Fibroblast of lung (primary cell): ENCODE measurements at regions not wholly inside any gene's neighbourhood (a gene's known extent, or its start where the extent isn't known, plus 50 kb on each side); places are given as distances from the start of the nearest gene placed in this dataset.
"Not testable (repeated sequence)": the region's sequence is repeated elsewhere in the genome, so short reads cannot be mapped to it uniquely, and the experiment has no call there.

Experiments used
- DNase-seq, 2 donors: peaks; one replicate each; pipeline versions ENCODE4 v3.0.0 to v3.0.0-alpha.2; 2010; ENCODE audit warnings: low read depth in 2 of 2
- H2AFZ ChIP-seq: 2 replicates; pipeline ENCODE4 v1.5.1; 2012; ENCODE audit warnings: low read length, control low read depth, inconsistent platforms
- H3K27ac ChIP-seq: 2 replicates; pipeline ENCODE4 v1.5.1; 2011; ENCODE audit warnings: low read length, control low read depth; ENCODE audit not compliant: insufficient read depth
- H3K27me3 ChIP-seq: 2 replicates; pipeline ENCODE4 v1.5.1; 2011; ENCODE audit warnings: mild to moderate bottlenecking, low read length; ENCODE audit not compliant: control insufficient read depth, insufficient read depth
- H3K36me3 ChIP-seq: 2 replicates; pipeline ENCODE4 v1.5.1; 2011; ENCODE audit warnings: low read length; ENCODE audit not compliant: control insufficient read depth, insufficient read depth
- H3K4me1 ChIP-seq: 2 replicates; pipeline ENCODE4 v1.5.1; 2011; ENCODE audit warnings: low read length; ENCODE audit not compliant: control insufficient read depth, insufficient read depth; ENCODE audit errors: extremely low read depth
- H3K4me2 ChIP-seq: 2 replicates; pipeline ENCODE4 v1.5.1; 2011; ENCODE audit warnings: low read length, control low read depth; ENCODE audit not compliant: insufficient read depth; ENCODE audit errors: extremely low read depth
- H3K4me3 ChIP-seq, 4 experiments: fragments of 200-600 bp in 1 of 4; sonication (generic) in 1 of 4; replicated peaks in 1 of 4; 2 replicates each; pipeline ENCODE4 v1.5.1; 2011 to 2016; ENCODE audit warnings: low read length in 4 of 4, low read depth in 3 of 4, mild to moderate bottlenecking in 3 of 4, control low read depth in 2 of 4, inconsistent platforms in 1 of 4, mixed read lengths in 1 of 4; ENCODE audit not compliant: insufficient read depth in 1 of 4; ENCODE audit errors: control extremely low read depth in 1 of 4
- H3K79me2 ChIP-seq: 2 replicates; pipeline ENCODE4 v1.5.1; 2012; ENCODE audit warnings: mild to moderate bottlenecking, low read length, inconsistent platforms; ENCODE audit not compliant: control insufficient read depth, insufficient read depth
- H3K9ac ChIP-seq: 2 replicates; pipeline ENCODE4 v1.5.1; 2011; ENCODE audit warnings: mild to moderate bottlenecking, low read length, control low read depth; ENCODE audit not compliant: insufficient read depth
- H3K9me3 ChIP-seq: 2 replicates; pipeline ENCODE4 v1.5.1; 2012; ENCODE audit warnings: low read depth, low read length; ENCODE audit not compliant: control insufficient read depth, insufficient read depth
- H4K20me1 ChIP-seq: 2 replicates; pipeline ENCODE4 v1.5.1; 2011; ENCODE audit warnings: low read length; ENCODE audit not compliant: control insufficient read depth, insufficient read depth; ENCODE audit errors: extremely low read depth
- EZH2 ChIP-seq: IDR thresholded peaks from 2 replicates; pipeline ENCODE4 v1.5.1; 2012; ENCODE audit warnings: low read length, control low read depth, mild to moderate bottlenecking; ENCODE audit errors: missing control alignments
- TF ChIP-seq, protein P1 (sequence below), 2 donors: IDR thresholded peaks in 1 of 2; conservative IDR thresholded peaks in 1 of 2; 1 replicate in 1 of 2; 2 replicates in 1 of 2; pipeline ENCODE4 v1.5.1; 2011 to 2012; ENCODE audit warnings: low read length in 2 of 2, control low read depth in 1 of 2, inconsistent platforms in 1 of 2, low read depth in 1 of 2, mild to moderate bottlenecking in 1 of 2

GRCh38 chr2:176923205-176923604, 289.4 kb upstream of the HNRNPA3 start:
- Histone ChIP-seq H3K9me3 (no peaks in the 10 kb centered on the region), H3K4me2 (no peak overlapping the region), H3K4me3 (no peak overlapping the region), H2AFZ (no peak overlapping the region), H3K9ac (no peak overlapping the region), H3K79me2 (no peaks in the 10 kb centered on the region), H3K27ac (no peak overlapping the region), H3K27me3 (no peaks in the 10 kb centered on the region), H4K20me1 (no peaks in the 10 kb centered on the region), H3K36me3 (no peaks in the 10 kb centered on the region), H3K4me1 (no peaks in the 10 kb centered on the region)
- no peak for DNase-seq
- TF ChIP-seq, protein P1, sequence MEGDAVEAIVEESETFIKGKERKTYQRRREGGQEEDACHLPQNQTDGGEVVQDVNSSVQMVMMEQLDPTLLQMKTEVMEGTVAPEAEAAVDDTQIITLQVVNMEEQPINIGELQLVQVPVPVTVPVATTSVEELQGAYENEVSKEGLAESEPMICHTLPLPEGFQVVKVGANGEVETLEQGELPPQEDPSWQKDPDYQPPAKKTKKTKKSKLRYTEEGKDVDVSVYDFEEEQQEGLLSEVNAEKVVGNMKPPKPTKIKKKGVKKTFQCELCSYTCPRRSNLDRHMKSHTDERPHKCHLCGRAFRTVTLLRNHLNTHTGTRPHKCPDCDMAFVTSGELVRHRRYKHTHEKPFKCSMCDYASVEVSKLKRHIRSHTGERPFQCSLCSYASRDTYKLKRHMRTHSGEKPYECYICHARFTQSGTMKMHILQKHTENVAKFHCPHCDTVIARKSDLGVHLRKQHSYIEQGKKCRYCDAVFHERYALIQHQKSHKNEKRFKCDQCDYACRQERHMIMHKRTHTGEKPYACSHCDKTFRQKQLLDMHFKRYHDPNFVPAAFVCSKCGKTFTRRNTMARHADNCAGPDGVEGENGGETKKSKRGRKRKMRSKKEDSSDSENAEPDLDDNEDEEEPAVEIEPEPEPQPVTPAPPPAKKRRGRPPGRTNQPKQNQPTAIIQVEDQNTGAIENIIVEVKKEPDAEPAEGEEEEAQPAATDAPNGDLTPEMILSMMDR (conservative IDR thresholded peaks at IDR 0.05 in 1 of 2, IDR thresholded peaks at IDR 0.05 in 1 of 2; ENCODE audit: low read depth in 1 of 2, low read length in 2 of 2): no peak
- TF ChIP-seq EZH2: no peak

- Histone ChIP-seq H3K27ac (no peak overlapping the region), H3K4me1 (no peaks in the 10 kb centered on the region), H3K27me3 (no peaks in the 10 kb centered on the region), H3K4me2 (no peak overlapping the region), H3K9me3 (no peaks in the 10 kb centered on the region), H3K79me2 (no peaks in the 10 kb centered on the region), H3K9ac (no peak overlapping the region), H3K4me3 (no peak overlapping the region), H2AFZ (no peak overlapping the region), H4K20me1 (no peaks in the 10 kb centered on the region), H3K36me3 (no peaks in the 10 kb centered on the region)
- no peak for DNase-seq
- TF ChIP-seq, protein P1 (conservative IDR thresholded peaks at IDR 0.05 in 1 of 2, IDR thresholded peaks at IDR 0.05 in 1 of 2; ENCODE audit: low read depth in 1 of 2, low read length in 2 of 2): no peak
- no peak for TF ChIP-seq EZH2
These were observed 287.6 kb upstream of the HNRNPA3 start for GRCh38 chr2:176924909-176925534.

DNA sequence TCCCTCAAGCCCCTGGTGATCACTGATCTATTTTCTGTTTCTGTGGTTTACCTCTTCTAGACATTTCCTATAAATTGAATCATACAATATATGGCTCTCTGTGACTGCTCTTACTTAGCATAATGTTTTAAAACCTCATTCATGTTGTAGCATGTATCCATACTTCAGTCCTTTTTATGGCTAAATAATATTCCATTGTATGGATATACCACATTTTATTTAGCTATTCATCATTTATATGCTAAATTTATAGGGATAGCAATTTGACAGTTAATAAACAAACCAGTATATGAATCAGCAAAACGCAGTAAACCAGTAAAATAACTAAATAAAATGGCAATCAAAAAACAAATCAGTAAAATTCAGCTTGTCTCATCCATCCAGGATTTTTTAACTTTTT, 286.1 kb upstream of the HNRNPA3 start:
- Histone ChIP-seq H3K27me3 (no peaks in the 10 kb centered on the region), H2AFZ (no peak overlapping the region), H3K4me2 (no peak overlapping the region), H3K4me3 (no peak overlapping the region), H3K4me1 (no peaks in the 10 kb centered on the region), H3K9ac (no peak overlapping the region), H4K20me1 (no peaks in the 10 kb centered on the region), H3K36me3 (no peaks in the 10 kb centered on the region), H3K9me3 (no peaks in the 10 kb centered on the region), H3K79me2 (no peaks in the 10 kb centered on the region), H3K27ac (no peak overlapping the region)
- TF ChIP-seq EZH2: no peak
- TF ChIP-seq, protein P1 (conservative IDR thresholded peaks at IDR 0.05 in 1 of 2, IDR thresholded peaks at IDR 0.05 in 1 of 2; ENCODE audit: low read depth in 1 of 2, low read length in 2 of 2): no peak
- DNase-seq: no peak

- not testable (repeated sequence) for H3K4me3 ChIP-seq, H3K27ac ChIP-seq, H2AFZ ChIP-seq, H3K9me3 ChIP-seq, H3K27me3 ChIP-seq, DNase-seq, H4K20me1 ChIP-seq, H3K79me2 ChIP-seq, H3K4me1 ChIP-seq, H3K36me3 ChIP-seq, H3K4me2 ChIP-seq, H3K9ac ChIP-seq
These were observed 283.2 kb upstream of the HNRNPA3 start for GRCh38 chr2:176929387-176929786.
